OCI-LY3 (cell line): ENCODE measurements at regions not wholly inside any gene's neighbourhood (a gene's known extent, or its start where the extent isn't known, plus 50 kb on each side); places are given as distances from the start of the nearest gene placed in this dataset.

Experiments used
- H2AFZ ChIP-seq: fragments of 200-600, 300-600 bp; shearing (Covaris generic); 2 replicates; pipeline ENCODE4 v1.6.0; 2014; ENCODE audit warnings: antibody characterized with exemption, low read depth, low read length
- H3K27ac ChIP-seq: fragments of 200-600, 300-600 bp; sonication (generic); 2 replicates; pipeline ENCODE4 v1.5.1; 2014; ENCODE audit warnings: mild to moderate bottlenecking, low read length, moderate library complexity, mixed read lengths
- H3K27me3 ChIP-seq: fragments of 200-600, 300-600 bp; sonication (generic); 2 replicates; pipeline ENCODE4 v1.6.1; 2014; ENCODE audit warnings: low read depth, low read length, mixed read lengths
- H3K36me3 ChIP-seq: fragments of 200-600, 300-600 bp; sonication (generic); replicated peaks from 2 replicates; pipeline ENCODE3; 2014; ENCODE audit warnings: low read depth, low read length, mixed read lengths
- H3K4me1 ChIP-seq: fragments of 300-600, 200-600 bp; sonication (generic); 2 replicates; pipeline ENCODE4 v1.6.1; 2014; ENCODE audit warnings: low read length, mixed read lengths
- H3K4me2 ChIP-seq: fragments of 200-600, 300-600 bp; sonication (generic); 2 replicates; pipeline ENCODE4 v1.6.1; 2014; ENCODE audit warnings: low read length, mixed read lengths
- H3K4me3 ChIP-seq: fragments of 300-600, 200-600 bp; sonication (generic); 2 replicates; pipeline ENCODE4 v1.5.1; 2014; ENCODE audit warnings: antibody characterized with exemption, mild to moderate bottlenecking, low read length, moderate library complexity
- H3K79me2 ChIP-seq: fragments of 300-600, 200-600 bp; shearing (Covaris generic); 2 replicates; pipeline ENCODE4 v1.6.1; 2014; ENCODE audit warnings: mild to moderate bottlenecking, low read length, mixed read lengths
- H3K9ac ChIP-seq: fragments of 300-600, 200-600 bp; shearing (Covaris generic); 2 replicates; pipeline ENCODE4 v1.6.0; 2014; ENCODE audit warnings: mild to moderate bottlenecking, low read length, moderate library complexity
- H3K9me3 ChIP-seq: fragments of 200-600, 300-600 bp; shearing (Covaris generic); 2 replicates; pipeline ENCODE4 v1.6.1; 2014; ENCODE audit warnings: low read length, mixed read lengths; ENCODE audit not compliant: insufficient read depth
- H4K20me1 ChIP-seq: fragments of 200-600, 300-600 bp; sonication (generic); 2 replicates; pipeline ENCODE4 v1.6.1; 2016; ENCODE audit warnings: low read length, mixed read lengths; ENCODE audit not compliant: insufficient read depth
- CTCF ChIP-seq: fragments of 200-600, 300-600 bp; sonication (generic); IDR thresholded peaks from 2 replicates; pipeline ENCODE4 v1.5.1; 2014; ENCODE audit warnings: antibody characterized with exemption, low read length, low read depth
- EZH2phosphoT487 ChIP-seq: fragments of 200-600 bp; shearing (Covaris generic); IDR thresholded peaks from 2 replicates; pipeline ENCODE4 v1.6.1; 2018; ENCODE audit warnings: antibody characterized with exemption, mixed run types, low read depth

- H3K9me3 ChIP-seq, result no peaks in the 10 kb centered on the region
- H3K9ac ChIP-seq, result no peak overlapping the region
- no peak overlapping the region for H3K4me3 ChIP-seq
- no peaks in the 10 kb centered on the region for H3K79me2 ChIP-seq
- TF ChIP-seq EZH2phosphoT487 (no peak), CTCF (no peak)
- no peak overlapping the region for H3K4me2 ChIP-seq
- no peaks in the 10 kb centered on the region for H3K27me3 ChIP-seq
- no peak overlapping the region for H3K27ac ChIP-seq
- no peaks in the 10 kb centered on the region for H4K20me1 ChIP-seq
- no peak overlapping the region for H2AFZ ChIP-seq
- H3K4me1 ChIP-seq, result no peaks in the 10 kb centered on the region
- no peaks in the 10 kb centered on the region for H3K36me3 ChIP-seq
Observed at GRCh38 chr18:41372046-41372665, 582.9 kb upstream of the PIK3C3 start.

DNA sequence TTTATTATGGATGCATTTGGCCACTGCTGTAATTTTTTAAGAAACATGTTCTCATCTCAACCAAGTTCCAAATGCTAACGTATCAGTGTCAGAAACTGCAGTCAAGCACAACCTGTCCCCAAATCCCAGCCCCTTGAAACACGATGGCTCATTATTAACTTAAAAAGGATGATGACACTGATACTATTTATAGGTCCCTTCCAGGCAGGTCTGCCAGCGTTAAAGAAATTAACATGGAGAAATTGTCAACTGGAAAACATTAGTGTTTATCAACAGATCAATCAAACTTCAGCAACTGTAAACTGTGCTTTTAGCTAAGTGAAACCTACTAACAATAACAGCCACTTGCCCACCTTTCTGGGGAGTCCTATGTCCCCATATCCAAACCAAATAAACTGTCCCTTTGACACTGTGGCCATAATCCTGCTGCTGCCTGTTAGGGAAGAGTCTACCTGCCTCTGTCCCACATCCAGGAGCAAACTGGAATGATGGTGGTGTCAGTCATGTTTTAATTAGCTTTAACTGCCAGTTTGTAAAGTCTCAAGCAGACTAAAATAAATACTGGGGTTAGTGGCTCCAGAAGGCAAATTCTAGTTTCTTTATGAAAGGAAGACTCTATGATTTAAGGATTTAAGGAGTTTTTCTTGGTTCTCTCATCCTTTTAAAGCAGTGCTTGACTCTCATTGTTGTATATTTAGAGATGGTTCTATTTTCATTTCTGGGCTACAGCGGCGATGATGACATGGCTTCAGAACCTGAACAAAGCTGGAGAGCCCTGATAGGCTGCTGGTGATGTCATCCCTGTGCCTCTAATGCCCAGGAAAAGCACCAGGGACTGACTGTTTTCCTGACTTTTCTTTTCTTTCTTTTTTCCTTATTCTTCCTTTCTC, 583.6 kb upstream of the PIK3C3 start:
- no peak overlapping the region for H3K27ac ChIP-seq

DNA sequence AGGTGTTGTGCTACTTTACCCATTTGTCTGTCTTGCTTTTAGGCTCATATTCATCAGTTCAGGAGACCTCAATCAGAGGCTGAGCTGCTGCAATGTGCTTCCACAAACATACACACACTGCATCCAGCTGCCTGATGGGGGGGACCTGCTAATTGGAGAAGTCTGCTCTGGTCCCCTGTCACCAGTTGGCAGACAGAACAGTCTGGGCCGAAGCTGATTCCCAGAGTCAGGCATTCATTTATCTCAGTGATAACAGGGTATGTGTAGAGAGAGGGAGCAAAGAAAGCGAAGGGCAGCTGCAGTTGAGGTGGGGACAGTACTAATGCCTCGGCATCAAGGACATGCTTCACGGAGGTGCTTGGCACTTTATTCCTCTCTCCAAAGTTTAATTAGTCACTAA, 584.3 kb upstream of the PIK3C3 start:
- no peak overlapping the region for H3K9ac ChIP-seq
- H3K79me2 ChIP-seq, result no peaks in the 10 kb centered on the region
- peak overlapping the region; percentile 26; the same call in 1 of the 2 replicates for H2AFZ ChIP-seq
- no peak overlapping the region for H3K27ac ChIP-seq
- TF ChIP-seq CTCF (no peak), EZH2phosphoT487 (no peak)
- no peak overlapping the region for H3K4me2 ChIP-seq
- H3K27me3 ChIP-seq, result no peaks in the 10 kb centered on the region
- no peaks in the 10 kb centered on the region for H3K36me3 ChIP-seq
- no peak overlapping the region for H3K4me3 ChIP-seq
- H3K9me3 ChIP-seq, result no peaks in the 10 kb centered on the region
- H4K20me1 ChIP-seq, result no peaks in the 10 kb centered on the region
- no peaks in the 10 kb centered on the region for H3K4me1 ChIP-seq

More for the DNA sequence above, 583.6 kb upstream of the PIK3C3 start:
- no peak overlapping the region for H3K4me3 ChIP-seq
- no peaks in the 10 kb centered on the region for H3K9me3 ChIP-seq
- no peak overlapping the region for H3K4me2 ChIP-seq
- no peaks in the 10 kb centered on the region for H3K79me2 ChIP-seq
- H4K20me1 ChIP-seq, result no peaks in the 10 kb centered on the region
- TF ChIP-seq CTCF, result no peak
- no peak for TF ChIP-seq EZH2phosphoT487
- H3K36me3 ChIP-seq, result no peaks in the 10 kb centered on the region
- no peaks in the 10 kb centered on the region for H3K27me3 ChIP-seq
- no peaks in the 10 kb centered on the region for H3K4me1 ChIP-seq
- H2AFZ ChIP-seq, result peak overlapping the region; percentile 8; the same call in 1 of the 2 replicates
- no peak overlapping the region for H3K9ac ChIP-seq

GRCh38 chr18:41357708-41358107, 597.3 kb upstream of the PIK3C3 start:
- no peak overlapping the region for H3K9ac ChIP-seq
- no peak for TF ChIP-seq CTCF
- no peak for TF ChIP-seq EZH2phosphoT487
- H3K27ac ChIP-seq, result no peak overlapping the region
- H3K79me2 ChIP-seq, result no peaks in the 10 kb centered on the region
- no peak overlapping the region for H2AFZ ChIP-seq
- H3K9me3 ChIP-seq, result peaks cover 28% of the 10 kb centered on the region; the same call in 1 of the 2 replicates
- H3K4me3 ChIP-seq, result no peak overlapping the region
- H3K4me1 ChIP-seq, result no peaks in the 10 kb centered on the region
- H3K27me3 ChIP-seq, result no peaks in the 10 kb centered on the region
- H4K20me1 ChIP-seq, result no peaks in the 10 kb centered on the region
- peaks cover 4% of the 10 kb centered on the region for H3K36me3 ChIP-seq
- no peak overlapping the region for H3K4me2 ChIP-seq
